ENCODE measurements at regions not wholly inside any gene's neighbourhood (a gene's known extent, or its start where the extent isn't known, plus 50 kb on each side); places are given as distances from the start of the nearest gene placed in this dataset.

- TF ChIP-seq ZNF670 (CRISPR knock-in tag; IDR thresholded peaks at IDR 0.05; ENCODE audit: borderline replicate concordance) = no peak
- TF ChIP-seq, protein P1, sequence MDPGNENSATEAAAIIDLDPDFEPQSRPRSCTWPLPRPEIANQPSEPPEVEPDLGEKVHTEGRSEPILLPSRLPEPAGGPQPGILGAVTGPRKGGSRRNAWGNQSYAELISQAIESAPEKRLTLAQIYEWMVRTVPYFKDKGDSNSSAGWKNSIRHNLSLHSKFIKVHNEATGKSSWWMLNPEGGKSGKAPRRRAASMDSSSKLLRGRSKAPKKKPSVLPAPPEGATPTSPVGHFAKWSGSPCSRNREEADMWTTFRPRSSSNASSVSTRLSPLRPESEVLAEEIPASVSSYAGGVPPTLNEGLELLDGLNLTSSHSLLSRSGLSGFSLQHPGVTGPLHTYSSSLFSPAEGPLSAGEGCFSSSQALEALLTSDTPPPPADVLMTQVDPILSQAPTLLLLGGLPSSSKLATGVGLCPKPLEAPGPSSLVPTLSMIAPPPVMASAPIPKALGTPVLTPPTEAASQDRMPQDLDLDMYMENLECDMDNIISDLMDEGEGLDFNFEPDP (CRISPR knock-in tag; conservative IDR thresholded peaks at IDR 0.05) = no peak
Measured at GRCh38 chr20:6916938-6917337, 149.5 kb downstream of the BMP2 start.
